Activated CD4-positive, alpha-beta T cell treated with anti-CD3 and anti-CD28 coated beads, Interleukin-2, amount 50 U/mL, for 48 hours (primary cell): ENCODE measurements at regions not wholly inside any gene's neighbourhood (a gene's known extent, or its start where the extent isn't known, plus 50 kb on each side); places are given as distances from the start of the nearest gene placed in this dataset.
A peak's percentile ranks its signal among the peaks of the same experiment; 100 is the strongest.

Experiments
- DNase-seq, 2 experiments: peaks; one replicate each; pipeline ENCODE4 v3.0.0-alpha.2; 2020

GRCh38 chr6:14258695-14259593 lies 141.4 kb downstream of the CD83 start:
- DNase-seq: no peak

- no peak for DNase-seq
Measured at GRCh38 chr6:14259594-14260152, 142.1 kb downstream of the CD83 start.

- DNase-seq: no peak
Measured at GRCh38 chr6:14260839-14261238, 143.3 kb downstream of the CD83 start.

- no peak for DNase-seq
Measured at GRCh38 chr6:14263881-14264424, 146.4 kb downstream of the CD83 start.

- DNase-seq: no peak
Measured at GRCh38 chr6:14265049-14266021, 147.8 kb downstream of the CD83 start.

- no peak for DNase-seq
Measured at GRCh38 chr6:14266266-14266665, 148.7 kb downstream of the CD83 start.

- no peak for DNase-seq
Measured at GRCh38 chr6:14267885-14268660, 150.5 kb downstream of the CD83 start.

GRCh38 chr6:14269436-14269835 lies 151.9 kb downstream of the CD83 start:
- DNase-seq: no peak

- no peak for DNase-seq
Measured at GRCh38 chr6:14270142-14270893, 152.7 kb downstream of the CD83 start.

- peak; percentile 62 to 74 for DNase-seq
Measured at GRCh38 chr6:14270925-14271788, 153.6 kb downstream of the CD83 start.

- DNase-seq: no peak
Measured at GRCh38 chr6:14271789-14272736, 154.5 kb downstream of the CD83 start.

GRCh38 chr6:14272737-14273085 lies 155.1 kb downstream of the CD83 start:
- DNase-seq: no peak

- DNase-seq: no peak
Measured at GRCh38 chr6:14273191-14273590, 155.6 kb downstream of the CD83 start.

GRCh38 chr6:14274016-14274415 lies 156.4 kb downstream of the CD83 start:
- no peak for DNase-seq

GRCh38 chr6:14274546-14275492 lies 157.2 kb downstream of the CD83 start:
- DNase-seq: no peak

GRCh38 chr6:14275493-14275851 lies 157.9 kb downstream of the CD83 start:
- DNase-seq: no peak

- no peak for DNase-seq
Measured at GRCh38 chr6:14276071-14276470, 158.5 kb downstream of the CD83 start.
